Dedifferentiated amniotic fluid mesenchymal stem cell (primary cell): ENCODE measurements at regions not wholly inside any gene's neighbourhood (a gene's known extent, or its start where the extent isn't known, plus 50 kb on each side); places are given as distances from the start of the nearest gene placed in this dataset.
A peak's percentile ranks its signal among the peaks of the same experiment; 100 is the strongest.

Source experiments
- DNase-seq: peaks from one replicate; pipeline ENCODE4 v3.0.0-alpha.2; 2016; ENCODE audit errors: extremely low spot score

DNA sequence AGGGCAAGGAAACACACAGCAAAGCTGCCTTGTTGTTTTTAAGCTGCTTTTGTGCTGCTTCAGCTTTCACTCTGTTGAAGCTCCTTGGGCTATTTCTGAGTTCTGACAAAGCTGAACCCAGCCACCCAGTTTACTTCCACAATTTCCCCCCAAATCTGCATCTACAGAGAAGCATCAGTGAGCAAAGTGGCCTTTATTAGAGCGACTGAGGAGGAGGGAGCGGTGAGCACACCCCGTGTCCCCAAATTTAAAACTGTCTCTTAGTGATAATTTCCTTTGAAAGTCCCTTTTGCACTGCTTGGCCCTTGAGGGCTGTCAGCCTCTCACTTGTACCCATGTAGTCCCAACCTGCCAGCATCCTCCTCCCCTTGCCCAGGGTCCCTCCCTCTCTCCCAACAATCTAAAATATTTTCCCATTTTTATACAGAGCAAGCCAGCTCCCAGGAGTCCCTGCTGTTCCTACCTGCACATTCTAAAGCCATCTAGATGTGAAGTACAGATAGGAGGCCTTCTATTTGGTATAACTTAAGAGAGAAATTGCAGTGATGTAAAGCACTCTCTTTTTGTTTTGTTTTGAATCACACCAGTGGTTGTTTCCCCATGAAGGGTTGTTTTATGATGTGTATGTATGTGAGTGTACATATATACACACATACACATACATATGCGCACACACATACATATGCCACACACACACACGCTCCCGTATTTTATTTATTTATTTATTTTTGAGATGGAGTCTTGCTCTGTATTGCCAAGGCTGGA is 313.5 kb downstream of the TLE4 start:
- no peak for DNase-seq

DNA sequence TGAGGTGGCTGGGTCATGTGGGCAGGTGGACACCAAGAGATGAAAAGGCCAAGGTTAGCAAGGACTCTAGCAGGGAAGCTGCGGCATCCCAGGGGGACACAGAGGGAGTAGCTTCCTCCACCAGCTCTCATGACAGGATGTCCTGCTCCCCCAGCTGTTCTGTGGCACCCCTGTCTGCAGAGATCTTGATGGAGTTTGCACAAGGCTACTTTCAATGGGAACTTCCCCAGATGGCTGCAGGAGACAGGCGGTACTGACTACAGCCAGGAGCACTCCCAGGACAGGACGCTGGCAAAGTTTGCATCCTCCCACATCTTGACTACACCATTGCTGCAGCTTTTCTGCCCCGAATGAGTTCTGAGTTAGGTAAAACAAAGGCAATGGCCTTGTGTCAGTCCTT is 312.8 kb downstream of the TLE4 start:
- no peak for DNase-seq

DNA sequence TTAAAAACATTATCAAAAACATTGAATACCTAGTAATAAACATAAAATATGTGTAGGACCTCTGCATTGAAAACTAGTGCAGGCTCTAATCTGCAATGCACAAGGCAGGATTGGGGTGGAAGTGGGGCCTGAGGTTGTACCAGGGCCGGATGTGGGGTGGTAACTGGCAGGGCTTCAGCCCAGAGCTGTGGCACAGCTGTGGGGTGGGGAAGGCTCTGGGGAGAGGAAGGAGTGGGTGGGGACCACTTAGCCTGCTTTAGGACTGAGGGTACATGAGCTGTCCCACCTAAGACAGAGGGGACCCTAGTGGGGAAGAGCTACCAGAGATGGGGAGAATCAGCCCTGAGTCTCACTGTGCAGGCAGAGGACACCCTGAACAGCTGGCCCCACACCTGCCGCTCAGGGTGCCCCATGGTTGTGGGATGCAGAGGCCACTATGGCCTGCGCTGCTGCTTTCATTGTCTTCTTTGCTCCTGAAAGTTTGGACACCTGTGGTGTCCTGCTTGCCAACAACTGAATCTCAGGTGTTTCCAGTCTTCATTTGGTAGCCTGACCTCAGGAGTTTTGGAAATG is 311.4 kb downstream of the TLE4 start:
- no peak for DNase-seq

DNA sequence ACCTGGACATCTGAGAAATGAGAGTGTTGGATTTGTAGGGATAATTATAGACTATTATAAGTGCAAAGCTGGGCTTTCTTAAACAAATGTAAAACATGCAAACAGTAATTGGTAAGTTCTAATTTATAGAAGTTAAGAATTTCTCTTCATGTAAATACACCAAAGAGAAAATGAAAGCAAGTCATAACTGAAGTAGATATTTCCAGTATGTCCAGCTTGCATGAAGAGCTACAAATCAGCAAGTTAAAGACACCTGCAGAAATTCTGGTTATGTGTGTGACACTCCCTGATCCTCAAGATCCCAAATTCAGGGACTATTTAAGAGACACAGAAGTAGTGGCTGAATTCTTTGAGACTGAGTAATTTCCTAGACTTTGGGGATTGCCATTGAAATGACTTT is 308.9 kb downstream of the TLE4 start:
- DNase-seq = no peak

DNA sequence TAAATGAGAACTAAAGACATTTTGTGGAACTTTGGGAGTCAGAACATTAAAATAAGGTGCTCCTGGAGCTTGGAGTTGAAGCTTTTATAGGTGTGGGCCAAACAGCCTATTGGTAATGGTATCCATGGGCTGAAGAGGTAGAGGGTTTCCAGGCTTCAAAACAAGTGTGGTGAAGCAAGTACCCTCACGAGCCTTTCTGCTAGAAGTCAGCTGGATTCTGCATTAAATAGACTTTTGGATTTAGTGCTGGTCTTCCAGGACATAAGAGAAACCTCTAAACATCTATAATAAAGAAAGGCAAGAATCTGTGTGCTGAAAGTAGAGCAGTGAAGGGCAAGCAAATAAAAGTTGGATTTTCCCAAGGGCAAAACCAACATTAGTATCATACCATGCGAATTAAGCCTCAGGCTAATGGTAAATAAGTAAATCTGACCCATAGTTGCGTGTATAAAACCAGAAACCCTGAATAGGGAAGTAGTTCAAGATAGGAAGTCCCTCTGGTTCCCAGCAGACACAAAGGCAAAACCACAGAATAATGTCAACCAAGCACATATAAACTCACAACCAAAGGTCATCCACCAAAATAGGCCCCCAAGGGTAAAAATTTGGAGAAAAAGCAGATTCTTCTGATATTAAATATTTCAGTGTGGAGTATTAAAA is 306.3 kb downstream of the TLE4 start:
- no peak for DNase-seq

DNA sequence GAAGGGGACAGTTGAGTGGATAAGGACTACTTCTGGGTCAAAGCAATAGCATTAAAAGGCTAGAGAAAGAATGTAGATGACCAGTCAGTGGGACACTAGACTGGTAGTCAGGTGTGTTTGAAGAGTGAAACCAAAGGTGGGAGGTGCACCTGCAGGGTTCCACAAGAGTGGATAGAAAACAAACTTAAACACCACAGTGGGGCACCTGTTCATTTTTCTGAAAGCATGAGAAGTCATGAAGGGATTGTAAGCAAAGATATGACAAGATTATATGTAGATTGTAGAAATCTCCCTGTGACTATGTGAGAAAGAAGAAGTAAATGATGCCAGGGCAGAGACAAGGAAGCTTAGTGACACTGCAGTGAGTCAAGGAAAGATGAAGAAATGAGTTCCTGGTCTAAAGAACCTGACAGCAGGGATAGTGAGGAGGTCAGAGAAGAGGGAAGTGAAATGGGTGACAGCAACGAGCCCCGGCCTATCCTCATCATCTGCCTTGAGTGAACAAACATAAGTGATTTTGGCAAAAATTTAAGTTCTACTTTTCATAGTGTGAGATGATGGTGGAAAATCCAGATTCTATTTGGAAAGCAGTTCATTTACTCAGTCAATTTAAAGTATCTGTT is 296.9 kb downstream of the TLE4 start:
- no peak for DNase-seq

DNA sequence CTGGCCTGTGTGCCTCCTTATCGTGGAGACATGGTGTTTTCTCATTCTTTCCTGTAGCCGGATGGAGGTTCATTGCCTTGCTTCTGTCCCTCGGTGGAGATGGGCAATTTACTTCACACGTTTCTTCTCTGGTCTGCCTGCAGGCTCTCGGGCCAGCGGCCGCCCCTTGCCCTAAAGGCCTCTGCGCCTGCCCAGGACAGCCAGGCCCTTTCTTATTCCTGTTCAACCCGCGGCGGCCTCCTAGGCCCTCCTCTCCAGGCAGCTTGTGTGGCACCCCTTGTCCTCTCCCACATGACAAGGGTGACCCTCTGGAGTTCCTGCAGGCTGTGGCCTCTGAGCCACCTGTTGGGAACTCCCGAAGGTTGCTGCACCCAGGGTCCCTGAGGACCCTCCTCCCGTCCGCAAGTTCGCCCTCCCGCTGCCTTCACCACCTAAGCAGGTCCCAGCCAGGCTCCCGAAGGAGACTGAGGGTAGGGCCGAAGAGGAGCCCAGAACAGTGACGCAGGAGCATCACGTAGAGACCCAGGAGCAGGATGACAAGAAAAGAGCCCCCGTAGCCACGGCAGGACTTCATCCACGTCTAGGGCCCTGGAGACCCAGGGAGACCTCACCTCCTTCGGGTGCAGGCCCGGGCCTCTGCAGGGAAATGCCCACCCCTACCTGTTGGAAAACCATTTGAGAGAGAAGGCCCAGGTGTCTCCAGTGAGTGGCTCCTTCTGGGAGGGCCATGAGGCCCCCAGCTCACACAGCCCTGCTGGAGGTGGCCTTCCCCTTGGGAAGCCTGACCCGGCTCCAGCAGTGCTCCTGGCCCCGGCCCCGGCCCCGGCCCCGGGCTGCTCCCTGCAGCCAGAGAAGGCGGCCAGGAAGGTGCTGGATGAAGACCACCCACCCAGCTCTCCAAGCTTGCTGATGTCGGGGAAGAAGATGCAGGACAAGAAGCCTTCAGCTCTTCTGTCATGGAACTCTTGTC is 291.4 kb downstream of the TLE4 start:
- no peak for DNase-seq

DNA sequence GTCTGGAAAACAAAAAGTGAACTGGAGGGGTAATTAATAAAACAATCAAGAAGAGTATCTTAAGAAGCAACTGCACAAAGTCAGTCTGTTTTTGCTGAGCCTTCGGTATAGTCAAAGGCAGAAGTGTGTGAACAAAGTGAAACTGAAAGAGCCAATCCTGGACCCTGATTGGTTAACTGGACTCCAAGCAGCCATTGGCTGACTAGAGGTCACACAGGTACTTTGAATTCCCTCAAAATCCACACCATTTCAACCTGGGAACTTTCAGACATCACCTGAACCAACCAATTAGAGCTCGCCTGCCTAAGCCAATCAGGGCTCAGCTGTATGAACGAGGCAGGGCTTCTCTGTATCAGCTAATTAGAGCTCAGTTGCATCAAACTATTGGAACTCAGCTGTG is 286.7 kb downstream of the TLE4 start:
- DNase-seq = no peak

DNA sequence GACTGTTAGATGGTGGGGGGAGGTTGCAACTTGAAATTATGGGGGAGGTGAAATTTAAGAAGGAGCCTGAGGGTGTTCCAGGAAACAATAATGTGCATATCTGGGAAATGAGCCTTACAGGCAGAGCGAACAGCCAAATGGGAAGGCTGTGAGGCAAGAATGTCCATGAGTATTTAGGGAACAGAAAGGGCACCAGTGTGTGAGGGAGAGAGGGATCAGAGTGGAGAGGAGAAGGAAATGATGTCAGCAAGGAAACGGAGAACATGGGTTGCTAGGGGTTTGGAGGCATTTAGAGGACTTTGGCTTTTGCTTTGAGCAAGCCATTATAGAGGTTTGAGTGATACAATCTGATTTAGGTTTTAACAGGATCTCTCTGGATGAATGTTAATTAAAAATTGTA is 285.4 kb downstream of the TLE4 start:
- DNase-seq = no peak

DNA sequence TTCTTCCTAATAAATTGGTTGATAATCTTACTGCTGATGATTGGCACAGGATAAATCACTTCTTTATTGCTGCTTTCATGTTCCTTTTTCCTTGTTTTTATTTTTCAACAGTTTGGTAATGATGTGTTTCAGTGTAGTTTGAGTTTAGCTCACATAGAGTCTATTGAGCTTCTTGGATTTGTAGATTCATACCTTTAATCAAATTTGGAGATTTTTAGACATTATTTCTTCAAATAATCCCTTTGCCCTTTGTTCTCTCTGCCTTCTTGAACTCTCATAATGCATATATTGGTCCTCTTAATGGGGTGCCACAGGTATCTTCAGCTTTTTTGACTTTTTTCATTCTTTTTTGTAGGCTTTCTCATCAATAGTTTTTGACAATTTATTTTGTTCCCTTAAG is 275.3 kb downstream of the TLE4 start:
- DNase-seq = no peak

DNA sequence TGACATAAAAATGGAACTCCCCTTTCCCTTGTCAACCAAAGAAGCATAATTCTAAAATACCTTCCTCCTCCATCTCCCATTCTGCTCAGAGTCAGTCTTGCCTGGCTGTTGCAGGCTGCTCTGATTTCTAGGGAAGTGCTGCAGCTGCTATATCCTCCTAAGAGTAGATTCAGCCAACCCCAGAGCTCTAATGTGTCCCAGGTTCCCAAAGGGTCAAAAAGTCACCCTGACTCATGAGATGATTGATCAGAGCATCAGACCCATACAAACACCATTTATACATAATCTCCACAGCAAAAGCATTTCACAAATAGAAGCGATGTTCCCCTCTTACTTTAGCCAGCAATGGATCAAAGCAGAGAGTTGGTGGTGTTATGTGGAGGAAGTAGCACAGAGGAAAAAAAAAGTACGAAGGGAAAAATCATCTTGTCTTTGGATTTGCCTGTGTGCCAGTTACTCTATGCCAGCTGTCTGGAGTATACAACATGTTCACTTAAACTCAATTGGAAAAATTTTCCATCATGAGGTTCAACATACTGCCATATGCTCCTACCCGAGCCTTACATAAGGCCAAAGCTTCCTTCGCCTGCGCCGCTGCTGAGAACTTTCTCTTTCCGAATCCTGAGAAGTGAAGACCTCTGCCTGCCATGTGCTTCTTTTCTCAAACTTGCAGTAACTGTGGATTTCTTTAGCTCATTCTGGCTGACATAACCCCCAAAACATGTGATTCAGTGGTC is 258.0 kb downstream of the TLE4 start:
- no peak for DNase-seq

DNA sequence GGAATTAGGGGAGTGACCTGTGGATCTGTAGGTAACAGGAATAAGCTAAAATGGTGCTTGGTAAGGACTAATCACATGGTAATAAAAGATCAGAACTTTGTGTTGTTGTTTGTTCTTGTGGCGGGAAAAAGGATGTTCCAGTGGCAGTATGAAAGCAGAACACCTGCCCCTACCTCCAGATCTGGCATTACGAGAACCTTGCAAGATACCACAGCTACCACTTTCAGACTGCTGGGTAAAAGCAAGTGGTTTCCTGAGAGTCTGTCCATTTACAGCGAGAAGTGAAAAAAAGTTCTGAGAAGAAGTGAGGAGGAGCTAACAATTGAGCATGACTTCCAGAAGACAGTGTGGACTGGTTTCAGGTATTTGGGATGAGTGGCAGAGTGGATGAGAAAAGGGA is 252.5 kb downstream of the TLE4 start:
- DNase-seq = no peak

DNA sequence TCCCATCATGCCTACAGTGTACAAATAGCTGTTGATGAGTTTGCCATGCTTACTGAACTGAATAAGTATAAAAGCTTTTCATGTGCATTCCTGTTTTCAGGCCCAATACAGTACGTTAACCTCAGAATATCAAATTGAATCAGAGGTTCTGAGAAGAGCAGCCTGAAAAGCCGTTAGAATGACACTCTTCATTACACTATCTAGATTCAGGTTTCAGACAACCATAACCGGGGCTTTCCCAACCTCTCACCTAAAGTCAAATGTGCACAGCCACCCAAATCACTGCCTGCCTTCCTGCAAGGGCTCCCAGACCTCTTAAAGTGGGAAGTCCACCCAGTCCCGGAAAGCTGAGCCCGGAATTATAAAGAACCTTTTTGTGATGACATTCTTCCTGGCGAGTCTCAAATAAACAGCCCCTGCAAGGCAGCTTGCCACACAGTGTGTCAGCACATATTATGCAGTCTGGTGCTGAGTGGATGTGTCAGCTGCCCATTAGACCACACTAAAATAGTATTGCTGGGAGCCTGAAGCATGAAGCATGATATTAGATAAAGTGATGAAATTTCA is 245.8 kb downstream of the TLE4 start:
- DNase-seq = no peak

DNA sequence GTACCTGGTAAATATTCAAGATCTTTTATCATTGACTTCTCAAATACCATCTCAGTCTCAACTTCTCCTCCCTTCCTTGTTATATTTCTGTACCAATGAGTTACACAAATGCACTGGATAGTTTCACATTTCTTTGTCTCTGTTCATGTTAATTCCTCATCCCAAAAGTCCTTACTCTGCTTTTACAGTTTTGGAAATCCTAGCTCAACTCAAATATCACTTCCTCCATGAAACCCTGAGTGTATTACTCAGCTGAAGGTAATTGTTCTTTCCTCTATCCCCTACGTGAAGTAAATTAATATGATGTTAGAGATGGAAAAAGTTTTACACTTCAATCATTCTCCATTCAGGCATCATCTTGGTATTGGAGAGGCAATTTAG is 241.5 kb downstream of the TLE4 start:
- no peak for DNase-seq

DNA sequence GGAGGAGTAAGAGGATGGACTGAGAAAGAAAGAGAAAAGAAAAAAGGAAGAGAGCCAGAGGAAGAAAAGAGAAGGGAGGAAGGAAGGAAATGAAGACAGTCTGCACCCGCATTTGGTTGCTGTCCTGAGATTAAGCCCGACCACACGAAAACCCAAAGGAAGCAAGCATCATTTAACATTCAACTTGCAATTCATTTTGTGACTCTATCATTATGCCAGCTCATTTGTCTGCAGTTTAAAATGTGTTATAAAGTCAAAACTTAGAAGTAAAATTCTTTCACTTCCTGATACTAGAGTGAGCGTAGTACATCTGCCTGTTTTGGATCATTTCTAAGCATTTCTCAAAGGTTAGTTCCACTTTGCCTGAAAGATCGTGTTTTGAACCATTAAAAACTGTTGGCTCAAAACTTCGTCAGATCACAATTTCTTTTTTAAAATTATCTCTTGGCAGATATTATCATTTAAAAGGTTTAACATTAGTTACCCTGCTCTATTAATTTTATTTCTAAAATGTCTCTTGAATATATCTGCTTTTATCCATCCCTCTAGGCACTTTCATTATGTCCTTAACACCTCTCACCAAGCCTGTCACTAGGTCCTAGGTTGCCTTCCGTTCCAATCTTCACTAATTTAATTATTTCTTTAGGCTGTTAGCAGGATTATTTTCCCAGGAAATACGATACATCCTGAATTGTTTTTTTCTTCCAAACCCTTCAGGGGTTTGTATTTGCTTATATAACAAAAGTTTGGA is 240.9 kb downstream of the TLE4 start:
- DNase-seq = no peak

DNA sequence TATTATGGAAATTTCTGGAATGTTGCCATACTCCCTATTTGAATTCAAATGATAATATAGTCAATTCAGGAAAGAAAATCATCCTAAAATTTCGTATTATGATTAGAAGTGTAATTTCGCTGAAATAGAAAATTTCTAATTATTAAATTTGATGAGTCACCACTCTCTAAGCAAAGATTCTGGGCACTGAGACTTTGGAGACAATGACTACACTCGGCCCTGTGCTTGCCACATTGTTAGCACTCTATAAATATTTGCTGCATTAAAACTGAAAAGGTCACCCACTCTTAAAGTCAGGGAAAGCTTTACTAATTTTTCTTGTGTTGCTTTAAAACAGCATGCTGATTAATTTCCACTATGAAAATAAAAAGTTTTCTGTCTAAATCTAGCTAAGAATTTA is 240.3 kb downstream of the TLE4 start:
- DNase-seq = no peak

DNA sequence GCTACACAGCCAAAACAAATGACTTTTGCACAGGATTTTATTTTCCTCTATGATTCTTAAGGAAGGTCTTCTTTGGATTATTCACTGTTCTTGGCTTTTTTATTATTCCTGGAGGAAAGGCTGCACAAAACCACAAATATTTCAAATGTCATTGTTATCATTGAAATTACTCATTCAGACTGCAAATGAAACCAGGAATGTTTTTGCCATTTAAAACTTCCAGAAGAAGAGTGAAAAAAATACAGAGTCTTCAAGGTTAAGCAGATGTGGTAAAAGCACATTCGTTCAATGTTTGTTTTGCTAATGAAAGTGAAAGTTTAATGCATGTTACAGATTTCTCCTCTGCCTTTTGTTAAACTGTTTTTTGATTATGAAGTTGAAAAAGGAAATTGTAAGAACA is 238.2 kb downstream of the TLE4 start:
- peak; percentile 75 for DNase-seq

DNA sequence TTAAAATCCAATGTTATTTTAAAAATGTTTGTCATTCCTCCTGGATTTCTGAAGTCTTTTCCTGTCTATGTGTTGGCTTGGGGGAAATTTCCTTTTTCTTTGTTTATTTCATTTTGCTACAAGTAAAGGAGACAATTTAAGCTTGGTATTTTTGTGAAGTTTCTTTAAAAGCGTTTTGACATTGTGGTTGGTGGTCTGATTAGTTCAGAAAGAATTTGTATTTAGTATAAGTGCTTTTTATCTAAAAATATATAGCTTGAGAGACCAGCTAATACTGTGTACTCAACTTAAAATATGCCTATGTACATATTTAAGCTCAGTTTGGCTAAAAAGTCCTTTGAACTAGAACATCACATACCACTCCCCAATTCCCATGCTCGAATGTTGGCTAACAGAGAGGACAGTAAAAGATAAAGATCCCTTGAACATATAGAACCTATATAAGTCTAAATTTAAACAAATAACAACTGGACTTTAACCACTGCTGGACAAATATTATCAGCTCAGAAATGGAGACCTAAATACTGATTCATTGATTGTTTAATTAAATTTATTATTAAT is 237.6 kb downstream of the TLE4 start:
- DNase-seq = no peak

DNA sequence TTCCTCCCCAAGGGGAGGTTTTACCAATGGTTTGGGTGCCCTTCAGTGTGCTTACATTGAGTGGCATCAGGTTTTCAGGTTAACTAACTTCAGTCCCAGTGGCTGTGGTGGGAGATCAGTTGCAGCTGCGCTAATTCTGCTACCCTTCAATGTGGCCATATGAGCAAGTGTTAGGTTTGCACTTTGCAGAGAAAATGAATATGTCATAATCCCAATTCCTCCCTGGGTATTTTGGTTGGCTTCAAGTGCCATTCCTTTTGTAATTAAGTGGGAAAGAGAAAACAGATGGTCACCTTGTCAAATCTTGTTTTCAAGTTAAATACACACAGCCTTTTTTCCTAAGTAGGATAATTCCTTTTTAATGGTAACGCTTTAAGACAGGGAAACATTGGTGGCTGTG is 236.2 kb downstream of the TLE4 start:
- DNase-seq = no peak

DNA sequence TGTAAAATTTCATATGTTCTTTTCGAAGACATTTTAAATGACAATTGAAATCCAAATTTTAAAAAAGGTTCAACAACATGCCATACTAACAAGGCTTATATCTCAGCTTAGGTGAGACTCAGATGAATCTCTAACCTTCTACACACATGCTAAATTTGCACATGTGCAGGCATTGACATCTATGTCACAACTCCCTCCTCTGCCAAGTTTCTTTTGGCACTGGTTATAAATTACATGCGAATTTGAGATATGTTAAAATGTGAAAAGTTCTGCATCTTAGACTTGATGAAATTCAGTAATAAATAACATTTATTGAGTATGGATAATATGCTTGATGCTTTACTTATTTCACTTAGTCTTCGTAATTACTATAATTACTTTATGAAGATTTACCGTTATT is 234.3 kb downstream of the TLE4 start:
- DNase-seq = no peak
